Suprapubic skin (tissue), 4 donors: ENCODE measurements at regions not wholly inside any gene's neighbourhood (a gene's known extent, or its start where the extent isn't known, plus 50 kb on each side); places are given as distances from the start of the nearest gene placed in this dataset.

Experiments
- DNase-seq, 2 donors: peaks; one replicate each; pipeline ENCODE4 v3.0.0-alpha.2; 2019; ENCODE audit warnings: low spot score in 2 of 2
- H3K27ac ChIP-seq: fragments of 200-600 bp; sonication (generic); one replicate; pipeline ENCODE4 v1.5.1; 2019
- H3K27me3 ChIP-seq: fragments of 200-600 bp; sonication (generic); one replicate; pipeline ENCODE4 v1.5.1; 2019
- H3K36me3 ChIP-seq: fragments of 200-600 bp; sonication (generic); one replicate; pipeline ENCODE4 v1.5.1; 2019
- H3K4me1 ChIP-seq: fragments of 200-600 bp; sonication (generic); one replicate; pipeline ENCODE4 v1.5.1; 2019
- H3K4me3 ChIP-seq: fragments of 200-600 bp; sonication (generic); one replicate; pipeline ENCODE4 v1.5.1; 2019; ENCODE audit warnings: mild to moderate bottlenecking
- H3K9me3 ChIP-seq: fragments of 200-600 bp; sonication (generic); one replicate; pipeline ENCODE4 v1.5.1; 2019
- CTCF ChIP-seq, 2 donors: fragments of 200-600 bp in 1 of 2; fragments of 450-650 bp in 1 of 2; sonication (generic) in 1 of 2; IDR thresholded peaks; one replicate each; pipeline ENCODE4 v1.5.1; 2016 to 2019; ENCODE audit warnings: antibody characterized with exemption in 2 of 2, mild to moderate bottlenecking in 1 of 2, moderate library complexity in 1 of 2
- EP300 ChIP-seq: sonication (generic); formaldehyde crosslinking; IDR thresholded peaks from one replicate; pipeline ENCODE4 v1.6.1; 2017; ENCODE audit warnings: antibody characterized with exemption
- POLR2A ChIP-seq, 2 donors: fragments of 450-650 bp; IDR thresholded peaks; one replicate each; pipeline ENCODE4 v1.6.1; 2017; ENCODE audit warnings: antibody characterized with exemption in 2 of 2, mild to moderate bottlenecking in 2 of 2, moderate library complexity in 2 of 2
- POLR2AphosphoS5 ChIP-seq, 3 donors: sonication (generic); formaldehyde crosslinking; IDR thresholded peaks; one replicate each; pipeline ENCODE4 v1.6.1; 2017; ENCODE audit warnings: antibody characterized with exemption in 3 of 3
- WGBS: methylation state at CpG from one replicate; pipeline ENCODE4 v1.1.5; 2018; 5-methylcytosine and 5-hydroxymethylcytosine counted together

GRCh38 chr2:175648577-175649063 is 353.4 kb downstream of the LNPK start:
- no peaks in the 10 kb centered on the region for H3K9me3 ChIP-seq
- no peak for DNase-seq

GRCh38 chr2:175647058-175647457 is 355.0 kb downstream of the LNPK start:
- Histone ChIP-seq H3K27me3 (no peaks in the 10 kb centered on the region), H3K4me1 (no peaks in the 10 kb centered on the region), H3K9me3 (no peaks in the 10 kb centered on the region), H3K27ac (no peak overlapping the region), H3K36me3 (no peaks in the 10 kb centered on the region), H3K4me3 (no peak overlapping the region)
- 92% methylated on average over 2 of the region's 2 CpGs for WGBS
- TF ChIP-seq CTCF (IDR thresholded peaks at IDR 0.05): no peak
- no peak for TF ChIP-seq POLR2A (IDR thresholded peaks at IDR 0.05)
- no peak for TF ChIP-seq POLR2AphosphoS5 (IDR thresholded peaks at IDR 0.05)
- no peak for TF ChIP-seq EP300
- DNase-seq: no peak

More at GRCh38 chr2:175648577-175649063, 353.4 kb downstream of the LNPK start:
- TF ChIP-seq POLR2A (IDR thresholded peaks at IDR 0.05) (no peak), POLR2AphosphoS5 (IDR thresholded peaks at IDR 0.05) (no peak), EP300 (no peak), CTCF (IDR thresholded peaks at IDR 0.05) (no peak)
- Histone ChIP-seq H3K36me3 (no peaks in the 10 kb centered on the region), H3K27ac (no peak overlapping the region), H3K27me3 (no peaks in the 10 kb centered on the region), H3K4me3 (no peak overlapping the region), H3K4me1 (no peaks in the 10 kb centered on the region)
- WGBS: 50% methylated on average over 1 of the region's 1 CpG

- Histone ChIP-seq H3K4me3 (no peak overlapping the region), H3K4me1 (no peaks in the 10 kb centered on the region), H3K36me3 (no peaks in the 10 kb centered on the region), H3K27ac (no peak overlapping the region), H3K9me3 (no peaks in the 10 kb centered on the region), H3K27me3 (no peaks in the 10 kb centered on the region)
- 79% methylated on average over 2 of the region's 2 CpGs for WGBS
- no peak for DNase-seq
- TF ChIP-seq CTCF (IDR thresholded peaks at IDR 0.05): no peak
- no peak for TF ChIP-seq EP300
- no peak for TF ChIP-seq POLR2A (IDR thresholded peaks at IDR 0.05)
- no peak for TF ChIP-seq POLR2AphosphoS5 (IDR thresholded peaks at IDR 0.05)
Measured at GRCh38 chr2:175640655-175641054, 361.4 kb downstream of the LNPK start.

DNA sequence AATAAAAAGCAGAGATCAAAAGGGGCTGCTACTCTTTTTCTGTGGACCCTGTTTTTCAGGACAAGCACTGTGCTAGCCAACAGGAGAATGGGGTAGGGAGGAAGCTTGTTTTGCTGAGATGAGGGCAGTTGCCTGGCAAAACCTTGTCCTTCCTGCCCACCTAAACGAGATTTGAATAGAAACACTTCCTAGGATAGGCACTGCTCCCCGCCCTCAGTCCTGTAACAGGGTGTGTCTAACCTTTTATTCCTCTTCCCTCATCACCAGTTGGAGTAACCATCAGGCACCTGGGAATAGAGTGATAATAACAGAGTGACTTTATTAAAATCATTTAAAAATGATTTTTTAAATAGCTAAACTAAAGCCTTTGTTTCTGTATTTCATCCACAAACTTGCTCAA is 368.8 kb downstream of the LNPK start:
- no peak overlapping the region for H3K4me3 ChIP-seq
- no peaks in the 10 kb centered on the region for H3K36me3 ChIP-seq
- H3K27me3 ChIP-seq: no peaks in the 10 kb centered on the region
- TF ChIP-seq CTCF (IDR thresholded peaks at IDR 0.05) (no peak), POLR2AphosphoS5 (IDR thresholded peaks at IDR 0.05) (no peak), POLR2A (IDR thresholded peaks at IDR 0.05) (no peak), EP300 (no peak)
- DNase-seq: no peak
- H3K9me3 ChIP-seq: no peaks in the 10 kb centered on the region
- no peaks in the 10 kb centered on the region for H3K4me1 ChIP-seq
- H3K27ac ChIP-seq: no peak overlapping the region
- WGBS: 59% methylated on average over 2 of the region's 2 CpGs

DNA sequence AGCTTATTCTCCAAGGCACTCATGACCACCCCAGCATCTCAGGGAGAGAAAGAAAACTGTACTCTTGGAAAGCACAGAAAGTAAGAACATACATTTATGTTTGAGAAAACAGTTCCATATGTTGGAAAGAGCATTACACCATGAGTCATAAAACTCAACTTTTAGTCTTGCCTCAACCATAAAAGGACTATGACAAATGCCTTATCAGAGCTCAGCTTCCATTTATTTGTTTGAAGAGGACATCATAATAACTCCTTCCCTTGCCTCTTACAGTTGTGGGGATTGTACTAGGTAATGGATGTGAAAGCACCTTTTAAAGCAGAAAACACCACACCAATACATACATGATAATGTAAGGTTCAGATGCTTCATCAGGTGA is 370.8 kb downstream of the LNPK start:
- no peaks in the 10 kb centered on the region for H3K27me3 ChIP-seq
- H3K4me1 ChIP-seq: no peaks in the 10 kb centered on the region
- no peak for DNase-seq
- no peak overlapping the region for H3K4me3 ChIP-seq
- no peaks in the 10 kb centered on the region for H3K36me3 ChIP-seq
- H3K9me3 ChIP-seq: no peaks in the 10 kb centered on the region
- TF ChIP-seq EP300 (no peak), POLR2A (IDR thresholded peaks at IDR 0.05) (no peak), POLR2AphosphoS5 (IDR thresholded peaks at IDR 0.05) (no peak), CTCF (IDR thresholded peaks at IDR 0.05) (no peak)
- no peak overlapping the region for H3K27ac ChIP-seq
